ENCODE measurements at regions not wholly inside any gene's neighbourhood (a gene's known extent, or its start where the extent isn't known, plus 50 kb on each side); places are given as distances from the start of the nearest gene placed in this dataset.

- TF ChIP-seq CTCF (IDR thresholded peaks at IDR 0.05), result no peak
- TF ChIP-seq POLR2AphosphoS5 (IDR thresholded peaks at IDR 0.05; ENCODE audit: low read depth, low read length), result no peak
- no peak for TF ChIP-seq TCF7L2 (IDR thresholded peaks at IDR 0.05; ENCODE audit: low read depth, low read length)
- TF ChIP-seq SIN3A (IDR thresholded peaks at IDR 0.05; ENCODE audit: borderline replicate concordance, insufficient read depth, low read depth, low read length), result no peak
Measured at GRCh38 chr2:102085238-102085637, 57.3 kb upstream of the IL1R1 start.
